Body of pancreas (tissue), 4 donors: ENCODE measurements at regions not wholly inside any gene's neighbourhood (a gene's known extent, or its start where the extent isn't known, plus 50 kb on each side); places are given as distances from the start of the nearest gene placed in this dataset.

Experiments
- POLR2A ChIP-seq, 3 donors: fragments of 450-650 bp; IDR thresholded peaks; one replicate each; pipeline ENCODE4 v1.6.1; 2016; ENCODE audit warnings: antibody characterized with exemption in 3 of 3, mild to moderate bottlenecking in 2 of 3
- TF ChIP-seq, protein P1 (sequence below), 7 experiments: fragments of 450-650 bp in 4 of 7; fragments of 200-600 bp in 3 of 7; sonication (generic) in 3 of 7; IDR thresholded peaks; one replicate each; pipeline ENCODE4 v1.5.1; 2016 to 2019; ENCODE audit warnings: antibody characterized with exemption in 7 of 7

DNA sequence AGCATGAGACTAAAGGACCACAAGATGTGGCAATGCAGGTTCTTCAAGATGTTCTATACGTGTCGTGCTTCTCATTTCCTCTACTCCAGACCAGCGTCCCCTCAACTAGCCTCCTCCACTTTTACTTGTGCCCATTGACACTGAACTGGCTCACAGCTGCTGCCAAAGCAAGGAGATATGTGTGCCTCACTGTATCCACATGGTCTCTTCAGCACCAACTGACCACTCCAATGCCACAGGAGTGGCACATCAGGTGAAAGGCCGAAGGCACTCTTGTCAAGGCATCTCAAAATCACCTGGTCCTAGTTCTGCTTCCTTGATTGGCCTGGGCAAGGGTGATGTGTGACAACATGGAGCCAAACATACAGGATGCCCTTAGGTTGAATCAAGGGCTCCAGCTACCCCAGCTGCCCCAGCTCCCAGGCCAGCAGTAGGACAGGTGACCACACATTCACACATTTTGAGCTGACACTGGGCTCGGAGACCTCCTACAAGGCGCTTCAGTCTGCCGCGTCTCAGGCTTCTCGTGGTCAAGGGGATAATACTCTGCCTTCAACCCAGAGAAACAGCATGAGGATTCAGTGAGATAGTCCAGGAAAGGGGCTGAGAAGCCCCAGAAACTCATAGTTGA is 205.2 kb upstream of the CDH4 start:
- TF ChIP-seq, protein P1, sequence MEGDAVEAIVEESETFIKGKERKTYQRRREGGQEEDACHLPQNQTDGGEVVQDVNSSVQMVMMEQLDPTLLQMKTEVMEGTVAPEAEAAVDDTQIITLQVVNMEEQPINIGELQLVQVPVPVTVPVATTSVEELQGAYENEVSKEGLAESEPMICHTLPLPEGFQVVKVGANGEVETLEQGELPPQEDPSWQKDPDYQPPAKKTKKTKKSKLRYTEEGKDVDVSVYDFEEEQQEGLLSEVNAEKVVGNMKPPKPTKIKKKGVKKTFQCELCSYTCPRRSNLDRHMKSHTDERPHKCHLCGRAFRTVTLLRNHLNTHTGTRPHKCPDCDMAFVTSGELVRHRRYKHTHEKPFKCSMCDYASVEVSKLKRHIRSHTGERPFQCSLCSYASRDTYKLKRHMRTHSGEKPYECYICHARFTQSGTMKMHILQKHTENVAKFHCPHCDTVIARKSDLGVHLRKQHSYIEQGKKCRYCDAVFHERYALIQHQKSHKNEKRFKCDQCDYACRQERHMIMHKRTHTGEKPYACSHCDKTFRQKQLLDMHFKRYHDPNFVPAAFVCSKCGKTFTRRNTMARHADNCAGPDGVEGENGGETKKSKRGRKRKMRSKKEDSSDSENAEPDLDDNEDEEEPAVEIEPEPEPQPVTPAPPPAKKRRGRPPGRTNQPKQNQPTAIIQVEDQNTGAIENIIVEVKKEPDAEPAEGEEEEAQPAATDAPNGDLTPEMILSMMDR (IDR thresholded peaks at IDR 0.05) = no peak
- TF ChIP-seq POLR2A (IDR thresholded peaks at IDR 0.05) = no peak
